ENCODE measurements at regions not wholly inside any gene's neighbourhood (a gene's known extent, or its start where the extent isn't known, plus 50 kb on each side); places are given as distances from the start of the nearest gene placed in this dataset.

GRCh38 chr4:140289486-140289885 is 84.0 kb upstream of the SCOC start:
- no peaks in the 10 kb centered on the region for H3K36me3 ChIP-seq
- H3K4me3 ChIP-seq (ENCODE audit: low read depth, low read length): no peak overlapping the region
- no peak for DNase-seq
- H3K9me3 ChIP-seq: no peaks in the 10 kb centered on the region
- no peak for TF ChIP-seq CTCF (IDR thresholded peaks at IDR 0.05; ENCODE audit: low read depth, low read length)
- peaks cover 13% of the 10 kb centered on the region for H3K4me1 ChIP-seq
- no peaks in the 10 kb centered on the region for H3K27me3 ChIP-seq

GRCh38 chr4:140286456-140286855 is 87.0 kb upstream of the SCOC start:
- no peaks in the 10 kb centered on the region for H3K9me3 ChIP-seq
- H3K4me1 ChIP-seq: peaks cover 11% of the 10 kb centered on the region
- H3K36me3 ChIP-seq: no peaks in the 10 kb centered on the region
- TF ChIP-seq CTCF (IDR thresholded peaks at IDR 0.05; ENCODE audit: low read depth, low read length): no peak
- peak; percentile 67 for DNase-seq
- peak overlapping the region; percentile 49 for H3K4me3 ChIP-seq (ENCODE audit: low read depth, low read length)
- no peaks in the 10 kb centered on the region for H3K27me3 ChIP-seq

GRCh38 chr4:140284456-140284855 is 89.0 kb upstream of the SCOC start:
- H3K36me3 ChIP-seq: no peaks in the 10 kb centered on the region
- H3K4me3 ChIP-seq (ENCODE audit: low read depth, low read length): no peak overlapping the region
- no peaks in the 10 kb centered on the region for H3K27me3 ChIP-seq
- TF ChIP-seq CTCF (IDR thresholded peaks at IDR 0.05; ENCODE audit: low read depth, low read length): no peak
- DNase-seq: no peak
- H3K9me3 ChIP-seq: no peaks in the 10 kb centered on the region
- peaks cover 6% of the 10 kb centered on the region for H3K4me1 ChIP-seq

- H3K9me3 ChIP-seq: no peaks in the 10 kb centered on the region
- no peak overlapping the region for H3K4me3 ChIP-seq (ENCODE audit: low read depth, low read length)
- TF ChIP-seq CTCF (IDR thresholded peaks at IDR 0.05; ENCODE audit: low read depth, low read length): no peak
- DNase-seq: no peak
- H3K4me1 ChIP-seq: peaks cover 6% of the 10 kb centered on the region
- H3K27me3 ChIP-seq: no peaks in the 10 kb centered on the region
- H3K36me3 ChIP-seq: no peaks in the 10 kb centered on the region
Observed at GRCh38 chr4:140281828-140282552, 91.5 kb upstream of the SCOC start.

- Histone ChIP-seq H3K36me3 (no peaks in the 10 kb centered on the region), H3K4me3 (ENCODE audit: low read depth, low read length) (no peak overlapping the region), H3K9me3 (no peaks in the 10 kb centered on the region), H3K4me1 (peaks cover 6% of the 10 kb centered on the region; the same call in 1 of the 2 replicates), H3K27me3 (no peaks in the 10 kb centered on the region)
- no peak for DNase-seq
- TF ChIP-seq CTCF (IDR thresholded peaks at IDR 0.05; ENCODE audit: low read depth, low read length): no peak
Observed at GRCh38 chr4:140277576-140277975, 95.9 kb upstream of the SCOC start.

GRCh38 chr4:140271553-140271952 is 101.9 kb upstream of the SCOC start:
- Histone ChIP-seq H3K36me3 (no peaks in the 10 kb centered on the region), H3K4me3 (ENCODE audit: low read depth, low read length) (no peak overlapping the region), H3K27me3 (no peaks in the 10 kb centered on the region), H3K9me3 (no peaks in the 10 kb centered on the region), H3K4me1 (peaks cover 13% of the 10 kb centered on the region; the same call in 1 of the 2 replicates)
- TF ChIP-seq CTCF (IDR thresholded peaks at IDR 0.05; ENCODE audit: low read depth, low read length): no peak
- DNase-seq: no peak

All from BE2C (cell line).